Progenitor cell of endocrine pancreas (in vitro differentiated cells): ENCODE measurements at regions not wholly inside any gene's neighbourhood (a gene's known extent, or its start where the extent isn't known, plus 50 kb on each side); places are given as distances from the start of the nearest gene placed in this dataset.

Experiments used
- DNase-seq: peaks from one replicate; pipeline ENCODE4 v3.0.0; 2021; ENCODE audit warnings: low spot score; ENCODE audit not compliant: unreplicated experiment
- H3K27ac Mint-ChIP-seq: 2 replicates; pipeline ENCODE4 v1.8.0; 2021; ENCODE audit warnings: mild to moderate bottlenecking, moderate library complexity, mixed read lengths
- H3K27me3 Mint-ChIP-seq: 2 replicates; pipeline ENCODE4 v1.8.0; 2021; ENCODE audit warnings: mixed read lengths
- H3K36me3 Mint-ChIP-seq: 2 replicates; pipeline ENCODE4 v1.8.0; 2022; ENCODE audit warnings: mixed read lengths; ENCODE audit not compliant: insufficient read depth
- H3K4me1 Mint-ChIP-seq: 2 replicates; pipeline ENCODE4 v1.8.0; 2021; ENCODE audit warnings: low read depth, mixed read lengths
- H3K4me3 Mint-ChIP-seq: 2 replicates; pipeline ENCODE4 v1.8.0; 2021; ENCODE audit warnings: low read depth, mild to moderate bottlenecking, moderate library complexity, mixed read lengths
- H3K9me3 Mint-ChIP-seq: 2 replicates; pipeline ENCODE4 v1.8.0; 2021; ENCODE audit warnings: low read depth, mixed read lengths
- CTCF ChIP-seq: fragments of 200-600 bp; sonication (generic); IDR thresholded peaks from one replicate; pipeline ENCODE4 v1.5.0; 2021; ENCODE audit warnings: antibody characterized with exemption, mild to moderate bottlenecking; ENCODE audit not compliant: unreplicated experiment

DNA sequence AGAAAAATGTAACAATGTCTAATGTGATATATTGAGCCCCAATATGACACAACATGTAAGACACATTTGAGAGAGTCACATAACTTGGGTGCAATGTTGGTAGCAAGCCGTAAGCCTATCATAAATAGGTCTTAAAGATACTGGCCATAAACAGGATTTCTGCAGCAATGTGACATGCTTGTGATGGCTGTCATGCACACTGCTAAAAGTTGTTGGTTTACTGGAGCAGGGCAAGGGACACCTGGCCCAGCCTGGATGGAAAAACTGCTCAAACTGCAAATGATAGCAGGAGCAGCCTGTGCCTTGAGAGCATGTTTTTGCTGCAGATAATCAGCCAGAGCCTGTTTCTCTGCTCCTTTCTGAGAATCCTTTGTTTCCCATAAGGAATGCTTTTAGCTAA is 136.7 kb upstream of the ZNF91 start:
- Mint-ChIP-seq H3K27me3 (no peaks in the 10 kb centered on the region), H3K27ac (no peak overlapping the region), H3K36me3 (peaks cover 2% of the 10 kb centered on the region), H3K9me3 (peaks cover 38% of the 10 kb centered on the region), H3K4me1 (no peaks in the 10 kb centered on the region), H3K4me3 (no peak overlapping the region)
- no peak for DNase-seq
- no peak for TF ChIP-seq CTCF

DNA sequence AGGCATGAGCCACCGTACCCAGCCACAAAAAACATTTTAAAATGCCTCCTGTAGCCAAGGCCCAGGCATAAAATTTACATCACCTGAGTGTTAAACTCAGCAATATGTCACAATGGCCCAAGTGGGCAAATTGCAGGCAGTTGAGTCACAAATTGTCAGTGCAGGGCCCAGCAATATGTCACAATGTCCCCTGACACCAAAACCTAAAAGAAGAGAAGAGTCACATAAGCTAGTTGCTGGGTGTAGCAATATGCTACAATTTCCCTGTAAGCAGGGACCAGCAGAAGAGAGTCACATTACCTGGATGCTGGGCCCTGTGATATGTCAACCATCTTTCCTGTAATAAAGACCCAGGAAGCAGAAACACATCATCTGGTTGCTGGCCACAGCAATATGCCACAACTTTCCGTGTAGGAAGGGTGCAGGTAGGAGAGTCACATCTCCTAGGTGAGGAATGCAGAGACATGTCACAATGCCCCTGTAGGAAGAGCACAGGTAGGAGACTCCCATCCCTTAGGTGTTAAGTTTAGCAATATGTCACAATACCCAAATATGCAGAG is 136.0 kb upstream of the ZNF91 start:
- no peak for DNase-seq
- no peak overlapping the region for H3K27ac Mint-ChIP-seq
- H3K27me3 Mint-ChIP-seq = no peaks in the 10 kb centered on the region
- TF ChIP-seq CTCF = no peak
- H3K36me3 Mint-ChIP-seq = peaks cover 2% of the 10 kb centered on the region
- H3K4me1 Mint-ChIP-seq = no peaks in the 10 kb centered on the region
- no peak overlapping the region for H3K4me3 Mint-ChIP-seq
- peaks cover 34% of the 10 kb centered on the region for H3K9me3 Mint-ChIP-seq

DNA sequence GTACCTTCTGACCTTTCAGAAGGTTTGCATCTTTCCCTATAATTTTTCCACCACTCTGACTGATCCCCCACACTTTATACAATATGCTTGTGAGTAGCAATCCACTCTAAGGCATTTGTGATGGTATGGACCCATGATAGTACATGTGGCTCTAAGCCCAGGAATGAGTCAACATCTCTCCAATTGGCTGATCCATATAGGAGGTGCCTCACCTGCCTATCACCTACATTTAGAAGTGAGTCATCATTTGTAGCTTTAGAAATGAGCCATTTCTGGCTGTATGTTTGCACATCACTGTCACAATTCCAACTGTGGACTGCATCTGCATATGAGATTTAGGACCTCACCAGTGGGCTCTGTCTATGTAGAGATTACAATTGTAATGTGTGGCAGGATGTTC is 133.1 kb upstream of the ZNF91 start:
- Mint-ChIP-seq H3K36me3 (no peaks in the 10 kb centered on the region), H3K4me1 (peaks cover 3% of the 10 kb centered on the region), H3K27ac (no peak overlapping the region), H3K4me3 (no peak overlapping the region), H3K27me3 (no peaks in the 10 kb centered on the region), H3K9me3 (peaks cover 29% of the 10 kb centered on the region)
- no peak for TF ChIP-seq CTCF
- DNase-seq = no peak

DNA sequence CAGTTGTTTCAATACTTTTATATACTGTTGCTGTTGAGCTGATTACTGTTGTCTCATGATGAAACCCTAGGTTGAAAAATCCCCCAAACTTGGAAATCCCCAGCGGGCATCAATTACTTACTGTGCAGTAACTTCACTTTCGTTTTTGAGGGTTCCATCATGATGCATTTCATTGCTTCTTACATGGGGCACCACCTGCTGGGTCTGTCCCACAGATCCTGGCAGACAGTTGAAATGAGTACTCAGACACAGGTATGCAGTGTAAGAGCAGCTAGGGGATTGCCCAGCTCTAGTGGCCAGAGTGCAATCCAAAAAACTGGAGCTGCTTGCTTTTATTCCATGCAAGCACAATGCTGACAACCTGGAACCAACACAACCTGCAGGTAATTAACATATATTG is 132.5 kb upstream of the ZNF91 start:
- TF ChIP-seq CTCF = no peak
- no peak overlapping the region for H3K4me3 Mint-ChIP-seq
- peaks cover 29% of the 10 kb centered on the region for H3K9me3 Mint-ChIP-seq
- no peaks in the 10 kb centered on the region for H3K27me3 Mint-ChIP-seq
- peaks cover 3% of the 10 kb centered on the region for H3K4me1 Mint-ChIP-seq
- DNase-seq = no peak
- H3K36me3 Mint-ChIP-seq = no peaks in the 10 kb centered on the region
- no peak overlapping the region for H3K27ac Mint-ChIP-seq

DNA sequence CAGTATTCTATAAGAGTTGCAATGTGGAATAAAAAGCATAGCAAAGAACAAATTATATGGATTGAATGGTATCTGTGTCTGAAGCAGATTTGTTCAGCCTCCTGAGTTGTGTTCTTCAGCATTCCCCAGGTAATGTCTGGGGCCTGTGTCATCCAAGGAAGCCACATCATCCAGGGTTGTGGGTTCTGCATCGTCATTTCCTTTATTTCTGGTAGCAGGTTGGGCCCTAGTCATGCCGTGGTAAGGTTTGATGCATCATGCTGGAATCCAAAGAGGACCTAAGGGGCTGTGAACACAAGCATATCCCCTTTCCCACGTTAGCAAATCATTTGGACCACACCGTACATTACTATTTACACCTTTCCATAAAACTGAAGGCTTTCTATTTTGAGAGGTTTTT is 131.0 kb upstream of the ZNF91 start:
- no peak for TF ChIP-seq CTCF
- peaks cover 3% of the 10 kb centered on the region for H3K4me1 Mint-ChIP-seq
- H3K36me3 Mint-ChIP-seq = no peaks in the 10 kb centered on the region
- no peaks in the 10 kb centered on the region for H3K27me3 Mint-ChIP-seq
- no peak for DNase-seq
- no peak overlapping the region for H3K27ac Mint-ChIP-seq
- H3K9me3 Mint-ChIP-seq = peaks cover 33% of the 10 kb centered on the region
- no peak overlapping the region for H3K4me3 Mint-ChIP-seq
